GM23338 (cell line): ENCODE measurements at regions not wholly inside any gene's neighbourhood (a gene's known extent, or its start where the extent isn't known, plus 50 kb on each side); places are given as distances from the start of the nearest gene placed in this dataset.

Experiments used
- ATAC-seq: fragments of 200-7000 bp; cut with Tn5 transposase; 3 replicates; pipeline ENCODE4 v1.9.1; 2020
- DNase-seq: peaks from one replicate; pipeline ENCODE4 v3.0.0-alpha.2; 2015; ENCODE audit warnings: low spot score
- H2AFZ ChIP-seq: fragments of 200-600 bp; sonication (generic); 2 replicates; pipeline ENCODE4 v1.8.0; 2016; ENCODE audit warnings: antibody characterized with exemption, mild to moderate bottlenecking, moderate library complexity
- H3F3A ChIP-seq: fragments of 200-600 bp; sonication (generic); replicated peaks from 2 replicates; pipeline ENCODE4 v1.8.0; 2017; ENCODE audit warnings: antibody characterized with exemption, mixed run types, low read depth
- H3K27ac ChIP-seq: fragments of 200-600 bp; sonication (generic); 2 replicates; pipeline ENCODE4 v1.6.1; 2016; ENCODE audit warnings: low read depth
- H3K27me3 ChIP-seq: fragments of 200-600 bp; sonication (generic); 2 replicates; pipeline ENCODE4 v1.8.0; 2016; ENCODE audit warnings: mild to moderate bottlenecking, mixed run types, moderate library complexity; ENCODE audit not compliant: insufficient read depth
- H3K36me3 ChIP-seq: fragments of 200-600 bp; sonication (generic); 2 replicates; pipeline ENCODE4 v1.8.0; 2016; ENCODE audit warnings: mild to moderate bottlenecking; ENCODE audit not compliant: insufficient read depth
- H3K4me1 ChIP-seq: fragments of 200-600 bp; sonication (generic); 2 replicates; pipeline ENCODE4 v1.8.0; 2016; ENCODE audit warnings: mild to moderate bottlenecking, moderate library complexity; ENCODE audit not compliant: insufficient read depth
- H3K4me2 ChIP-seq: fragments of 200-600 bp; sonication (generic); 2 replicates; pipeline ENCODE4 v1.7.1; 2017; ENCODE audit warnings: mixed run types
- H3K4me3 ChIP-seq: fragments of 200-600 bp; sonication (generic); 2 replicates; pipeline ENCODE4 v1.6.1; 2016; ENCODE audit warnings: mixed run types
- H3K79me2 ChIP-seq: fragments of 200-600 bp; sonication (generic); replicated peaks from 2 replicates; pipeline ENCODE4 v1.8.0; 2017; ENCODE audit warnings: mild to moderate bottlenecking; ENCODE audit not compliant: insufficient read depth
- H3K9me2 ChIP-seq: fragments of 200-600 bp; sonication (generic); 2 replicates; pipeline ENCODE4 v1.8.0; 2017; ENCODE audit not compliant: insufficient read depth
- H4K20me1 ChIP-seq: fragments of 200-600 bp; sonication (generic); replicated peaks from 2 replicates; pipeline ENCODE4 v1.8.0; 2017; ENCODE audit warnings: mild to moderate bottlenecking; ENCODE audit not compliant: insufficient read depth
- H3K27ac Mint-ChIP-seq: 2 replicates; pipeline ENCODE4 v1.8.0; 2020; ENCODE audit warnings: inconsistent platforms, mild to moderate bottlenecking, moderate library complexity, mixed read lengths
- H3K27me3 Mint-ChIP-seq: 3 replicates; pipeline ENCODE4 v1.8.0; 2022; ENCODE audit warnings: low read depth, mild to moderate bottlenecking, moderate library complexity, mixed read lengths, inconsistent platforms; ENCODE audit not compliant: insufficient read depth, poor library complexity
- H3K36me3 Mint-ChIP-seq: 3 replicates; pipeline ENCODE4 v1.8.0; 2021; ENCODE audit warnings: low read depth, mild to moderate bottlenecking, inconsistent platforms, moderate library complexity, mixed read lengths
- H3K4me1 Mint-ChIP-seq: 3 replicates; pipeline ENCODE4 v1.8.0; 2020; ENCODE audit warnings: mild to moderate bottlenecking, inconsistent platforms, mixed read lengths
- H3K4me3 Mint-ChIP-seq: 3 replicates; pipeline ENCODE4 v1.8.0; 2021; ENCODE audit warnings: moderate library complexity, mild to moderate bottlenecking, inconsistent platforms, mixed read lengths
- H3K9me3 Mint-ChIP-seq: 3 replicates; pipeline ENCODE4 v1.8.0; 2020; ENCODE audit warnings: moderate library complexity, mild to moderate bottlenecking, inconsistent platforms, mixed read lengths
- CREB1 ChIP-seq: fragments of 250-450 bp; sonication (Bioruptor Pico); IDR thresholded peaks from 2 replicates; pipeline ENCODE4 v1.5.0; 2020; ENCODE audit warnings: low read depth, mild to moderate bottlenecking, moderate library complexity
- CTCF ChIP-seq, 2 experiments: fragments of 200-600 bp in 1 of 2; sonication (generic) in 1 of 2; conservative IDR thresholded peaks; 2 replicates each; pipeline versions ENCODE4 v1.5.1 to v1.6.1; 2016 to 2017; ENCODE audit warnings: antibody characterized with exemption in 2 of 2, low read depth in 2 of 2, mild to moderate bottlenecking in 2 of 2, moderate library complexity in 1 of 2
- ETS1 ChIP-seq: IDR thresholded peaks from 2 replicates; pipeline ENCODE4 v1.6.1; 2016; ENCODE audit warnings: antibody characterized with exemption
- EZH2 ChIP-seq: fragments of 200-600 bp; sonication (generic); IDR thresholded peaks from one replicate; pipeline ENCODE4 v1.8.0; 2017; ENCODE audit warnings: antibody characterized with exemption, mild to moderate bottlenecking, low read depth; ENCODE audit not compliant: unreplicated experiment
- EZH2phosphoT487 ChIP-seq: fragments of 200-600 bp; sonication (generic); IDR thresholded peaks from one replicate; pipeline ENCODE4 v1.8.1; 2018; ENCODE audit warnings: antibody characterized with exemption; ENCODE audit not compliant: unreplicated experiment
- JUNB ChIP-seq: IDR thresholded peaks from one replicate; pipeline ENCODE4 v1.6.1; 2016; ENCODE audit warnings: antibody characterized with exemption; ENCODE audit not compliant: unreplicated experiment
- NANOG ChIP-seq: IDR thresholded peaks from 2 replicates; pipeline ENCODE4 v1.6.1; 2016; ENCODE audit warnings: antibody characterized with exemption, borderline replicate concordance
- POLR2AphosphoS5 ChIP-seq: IDR thresholded peaks from 2 replicates; pipeline ENCODE4 v1.6.1; 2016; ENCODE audit warnings: antibody characterized with exemption, low read depth
- REST ChIP-seq: IDR thresholded peaks from one replicate; pipeline ENCODE4 v1.6.1; 2018; ENCODE audit warnings: antibody characterized with exemption; ENCODE audit not compliant: unreplicated experiment
- STAT1 ChIP-seq: IDR thresholded peaks from one replicate; pipeline ENCODE4 v1.6.1; 2016; ENCODE audit warnings: antibody characterized with exemption; ENCODE audit not compliant: unreplicated experiment
- ZNF114 ChIP-seq: fragments of 250-450 bp; sonication (Bioruptor Pico); IDR thresholded peaks from 2 replicates; pipeline ENCODE4 v1.5.0; 2020; ENCODE audit warnings: mild to moderate bottlenecking, moderate library complexity
- ZNF331 ChIP-seq: fragments of 250-450 bp; sonication (Bioruptor Pico); IDR thresholded peaks from 2 replicates; pipeline ENCODE4 v1.5.0; 2020; ENCODE audit warnings: low read depth, mild to moderate bottlenecking, moderate library complexity
- ZNF462 ChIP-seq: fragments of 250-450 bp; sonication (Bioruptor Pico); IDR thresholded peaks from 2 replicates; pipeline ENCODE4 v1.5.0; 2020; ENCODE audit warnings: mild to moderate bottlenecking, moderate library complexity

GRCh38 chr10:128852902-128853301 is 614.1 kb upstream of the MGMT start:
- Mint-ChIP-seq H3K27ac (no peak overlapping the region), H3K4me1 (peaks cover 16% of the 10 kb centered on the region), H3K4me3 (no peak overlapping the region), H3K9me3 (no peaks in the 10 kb centered on the region), H3K36me3 (no peaks in the 10 kb centered on the region), H3K27me3 (peaks cover 7% of the 10 kb centered on the region)
- peaks cover 6% of the 10 kb centered on the region; the same call in 1 of the 2 replicates for H3K9me2 ChIP-seq
- no peak overlapping the region for H2AFZ ChIP-seq
- H3F3A ChIP-seq: no peaks in the 10 kb centered on the region
- H3K4me3 ChIP-seq: no peak overlapping the region
- H3K36me3 ChIP-seq: no peaks in the 10 kb centered on the region
- H3K27me3 ChIP-seq: no peaks in the 10 kb centered on the region
- H3K79me2 ChIP-seq: no peaks in the 10 kb centered on the region
- ATAC-seq (no peak), DNase-seq (no peak)
- no peak for TF ChIP-seq CTCF (conservative IDR thresholded peaks at IDR 0.05; ENCODE audit: low read depth in 2 of 2)
- TF ChIP-seq ETS1: no peak
- TF ChIP-seq ZNF331: no peak
- no peak for TF ChIP-seq EZH2
- no peak for TF ChIP-seq EZH2phosphoT487
- TF ChIP-seq NANOG: no peak
- no peak for TF ChIP-seq ZNF114 (CRISPR knock-in tag)
- TF ChIP-seq ZNF462 (CRISPR knock-in tag): no peak
- TF ChIP-seq JUNB: no peak
- TF ChIP-seq STAT1: no peak
- TF ChIP-seq CREB1: no peak
- TF ChIP-seq REST: no peak
- no peak for TF ChIP-seq POLR2AphosphoS5
- H4K20me1 ChIP-seq: no peaks in the 10 kb centered on the region
- no peak overlapping the region for H3K4me2 ChIP-seq
- no peak overlapping the region for H3K27ac ChIP-seq
- 0 out of 2 replicates have a peak, but pooled peaks cover 4% of the 10 kb centered on the region for H3K4me1 ChIP-seq
